Left renal pelvis (tissue), 4 donors: ENCODE measurements at regions not wholly inside any gene's neighbourhood (a gene's known extent, or its start where the extent isn't known, plus 50 kb on each side); places are given as distances from the start of the nearest gene placed in this dataset.

Experiments used
- DNase-seq, 4 donors: peaks; one replicate each; pipeline ENCODE4 v3.0.0-alpha.2; 2013; ENCODE audit warnings: low read depth in 4 of 4, low spot score in 3 of 4

DNA sequence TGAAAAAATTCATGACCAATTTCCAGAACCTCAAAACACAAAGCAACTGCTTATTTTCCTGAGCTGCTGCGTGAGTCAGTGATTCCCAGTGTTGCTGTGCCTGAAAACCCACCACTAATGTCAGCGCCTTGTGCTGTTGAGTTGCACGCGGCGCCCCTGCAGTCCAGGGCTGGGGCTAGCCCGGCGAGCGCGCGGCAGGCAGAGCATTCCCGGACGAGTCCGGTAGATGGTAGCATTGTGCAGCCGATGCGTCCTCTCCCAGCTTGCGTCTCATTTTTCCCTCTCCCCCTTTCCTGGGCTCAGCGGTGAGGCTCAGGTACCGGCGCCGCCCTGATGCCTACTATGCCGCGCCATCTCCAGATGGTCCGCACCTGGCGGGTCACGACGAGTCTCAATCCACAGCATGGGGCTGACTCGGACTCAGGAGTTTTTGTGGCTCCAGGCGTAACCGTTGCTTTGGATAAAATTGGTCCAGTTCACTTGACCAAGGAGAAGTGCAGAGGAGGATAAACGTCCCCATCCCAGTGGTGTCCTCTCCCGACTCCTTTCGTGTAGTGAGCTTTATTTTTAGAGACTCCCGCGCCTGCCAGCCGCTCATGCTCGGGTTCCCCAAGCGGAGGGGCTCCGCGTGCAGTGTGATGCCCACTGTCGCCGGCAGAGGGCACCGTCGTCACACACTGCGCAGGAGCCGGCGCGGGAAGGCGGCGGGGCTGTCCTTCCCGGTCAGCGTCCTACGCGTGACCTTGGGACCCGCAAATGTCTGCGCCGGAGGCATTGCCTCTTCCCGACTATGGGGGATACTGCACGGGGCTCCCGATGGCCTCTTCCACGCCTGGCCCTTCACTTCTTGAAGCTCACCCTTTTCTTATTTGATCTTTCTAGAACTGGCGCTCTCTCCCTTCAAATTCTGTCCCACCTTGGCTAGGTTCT, 53.6 kb upstream of the IGFBP7 start:
- DNase-seq = peak; percentile 68 to 77 (median 72)

- DNase-seq = no peak
Measured at GRCh38 chr4:57162499-57163019, 52.4 kb upstream of the IGFBP7 start.
